ENCODE measurements at regions not wholly inside any gene's neighbourhood (a gene's known extent, or its start where the extent isn't known, plus 50 kb on each side); places are given as distances from the start of the nearest gene placed in this dataset.
"Not testable (repeated sequence)": the region's sequence is repeated elsewhere in the genome, so short reads cannot be mapped to it uniquely, and the experiment has no call there.

DNA sequence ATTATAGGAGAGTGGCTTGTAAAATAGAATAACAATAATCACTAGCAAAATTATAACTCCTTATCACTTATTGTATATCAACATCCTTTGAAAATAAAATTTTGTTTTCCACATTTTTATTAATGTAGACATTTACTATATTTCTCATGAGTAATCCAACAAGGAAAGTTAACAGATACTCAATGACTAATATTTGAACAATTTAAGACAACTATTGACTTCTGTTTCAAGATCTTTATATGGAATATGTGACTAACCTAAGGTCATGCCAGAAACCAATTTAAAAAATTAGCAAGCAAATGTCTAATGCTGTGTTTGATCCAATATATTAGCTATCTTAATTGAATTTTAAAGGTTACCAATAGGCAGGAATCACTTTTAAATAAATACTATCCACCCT lies 638.5 kb upstream of the FLRT2 start:
- DNase-seq, result no peak

DNA sequence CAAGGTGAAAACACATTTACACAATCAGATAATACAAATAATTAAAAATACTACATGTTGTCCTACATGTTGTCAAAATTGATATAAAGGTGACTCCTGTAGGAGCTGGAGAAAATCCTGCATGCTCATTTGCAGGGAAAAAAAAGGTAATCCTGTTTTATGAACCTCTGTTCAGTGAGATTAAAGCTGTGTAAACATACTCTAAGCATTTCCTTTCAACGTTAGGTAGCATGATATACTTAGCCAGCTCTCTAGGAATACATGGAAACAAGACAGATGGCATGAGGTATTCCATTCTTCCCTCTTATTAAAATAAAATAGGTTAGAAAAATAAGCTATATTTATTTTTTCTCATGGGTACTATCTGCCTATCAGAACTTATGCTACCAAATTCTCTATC lies 635.7 kb upstream of the FLRT2 start:
- DNase-seq, result peak; percentile 79

DNA sequence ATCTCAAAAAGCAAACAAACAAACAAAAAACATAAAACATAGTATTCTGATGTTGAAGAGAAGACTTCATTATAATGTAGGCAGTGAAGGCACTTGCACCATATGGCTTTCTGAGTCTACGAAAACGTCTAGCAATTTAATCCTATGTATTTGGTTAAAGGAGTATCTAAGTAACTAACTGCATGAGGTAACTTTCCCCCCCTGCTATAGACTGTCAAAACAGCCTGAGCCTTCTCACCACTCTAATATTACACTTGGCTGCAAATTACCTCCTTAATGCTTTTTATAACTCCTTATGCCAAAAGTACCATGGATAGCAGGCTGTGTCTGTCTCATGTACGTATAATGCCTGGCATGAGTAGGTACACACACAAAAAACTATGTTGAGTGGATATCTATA lies 607.6 kb upstream of the FLRT2 start:
- no peak for DNase-seq

DNA sequence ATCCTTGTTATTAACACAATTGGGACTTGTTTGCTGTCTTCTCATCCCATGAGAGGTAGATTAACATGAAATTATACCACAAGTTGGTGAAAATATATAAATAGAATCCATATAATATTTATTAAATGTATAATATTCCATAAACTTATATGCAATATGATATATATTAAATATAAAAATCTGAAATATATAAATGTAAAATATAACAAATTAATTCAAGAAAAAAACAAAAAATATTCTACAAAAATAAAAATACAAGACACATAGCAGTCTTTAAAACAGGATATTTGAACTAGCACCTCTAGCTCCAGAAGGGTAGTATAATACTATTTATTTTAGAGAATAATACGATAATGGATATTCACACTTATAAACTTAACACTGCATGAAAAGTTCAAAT lies 603.3 kb upstream of the FLRT2 start:
- DNase-seq, result no peak

DNA sequence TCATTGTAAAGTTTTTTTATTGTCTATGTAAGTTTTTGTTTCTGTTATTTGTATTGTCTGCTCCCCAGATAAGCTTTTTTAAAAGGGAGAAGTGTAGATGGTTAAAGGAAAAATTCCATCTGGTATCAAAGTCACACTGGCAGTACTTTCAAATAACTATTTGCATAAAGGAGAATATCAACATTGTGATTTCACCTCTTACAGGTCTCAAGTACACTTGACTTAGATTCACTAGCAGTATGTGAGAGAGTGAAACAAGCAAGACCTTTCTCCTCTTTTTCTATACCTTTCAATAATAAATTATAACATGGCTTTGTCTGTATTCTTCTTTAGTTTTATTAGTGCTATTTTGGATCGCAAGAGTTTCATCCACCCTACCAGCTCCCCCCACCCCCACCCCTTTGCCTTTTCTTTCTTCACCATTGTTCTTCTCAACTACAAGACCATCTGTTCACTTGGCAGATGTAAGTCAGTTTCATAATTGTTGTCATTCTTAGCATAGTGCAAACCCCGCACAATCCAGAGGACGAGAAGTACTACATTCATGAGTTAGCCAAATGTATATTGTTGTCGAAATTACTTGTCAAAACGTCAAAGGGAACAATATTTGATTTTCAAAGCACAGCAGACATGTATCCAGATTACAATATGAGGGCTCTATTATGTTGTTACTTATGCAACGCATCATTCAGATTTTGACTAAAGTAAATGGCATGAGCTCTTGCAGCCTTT lies 602.7 kb upstream of the FLRT2 start:
- peak; percentile 76 for DNase-seq

DNA sequence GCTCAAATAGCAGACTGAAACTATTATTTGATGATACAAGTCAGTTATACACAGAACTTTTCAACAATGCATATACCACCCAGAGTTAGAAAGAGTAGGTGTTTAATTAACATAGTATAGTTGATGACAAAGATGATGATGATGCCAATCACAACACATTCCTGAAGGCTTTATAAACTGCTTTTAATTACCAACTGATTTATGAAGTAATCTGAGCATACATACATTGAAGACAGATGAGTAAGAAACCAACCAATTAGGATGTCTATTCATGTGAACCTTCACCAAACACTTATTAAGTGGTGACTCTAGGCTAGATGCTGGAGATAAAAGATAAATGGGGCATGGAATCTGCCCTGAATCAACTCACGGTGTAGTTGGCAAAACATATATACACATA lies 600.9 kb upstream of the FLRT2 start:
- no peak for DNase-seq

DNA sequence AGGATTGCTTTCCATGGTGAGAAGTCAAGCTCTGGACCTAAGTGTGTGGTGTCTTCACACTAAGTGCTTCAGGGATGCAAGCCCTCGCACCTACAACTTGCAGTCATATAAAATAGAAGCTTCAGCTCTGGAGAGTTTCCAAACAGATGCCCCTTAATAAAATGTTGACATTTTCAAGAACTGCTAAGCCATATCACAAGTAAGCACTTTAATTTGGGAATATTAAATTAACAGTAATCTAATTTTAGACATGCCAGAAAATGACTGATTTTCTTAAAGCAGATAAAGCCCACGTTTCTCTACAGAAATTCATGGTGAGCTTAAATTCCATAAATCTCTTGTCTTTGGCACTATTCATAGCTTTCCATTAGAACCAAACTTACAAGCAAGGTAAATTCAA lies 600.1 kb upstream of the FLRT2 start:
- DNase-seq, result no peak

DNA sequence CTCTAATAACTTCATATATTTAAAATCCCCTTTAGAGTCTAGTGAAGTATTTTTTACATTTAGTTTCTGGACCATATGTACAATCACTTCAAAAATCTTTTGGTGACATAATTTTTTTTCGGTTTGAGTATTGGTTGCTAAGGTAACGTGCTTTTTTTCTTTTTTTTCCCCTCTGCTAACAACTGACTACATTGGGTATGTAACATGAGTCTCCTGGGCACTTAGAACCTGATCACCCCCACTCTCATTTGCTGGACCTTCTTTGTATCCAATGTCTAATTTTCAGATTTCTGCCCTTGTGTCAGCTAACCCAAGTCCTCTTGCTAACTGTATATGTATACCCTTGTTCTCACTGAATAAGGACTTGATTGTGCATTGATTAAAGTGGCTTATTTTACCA lies 592.9 kb upstream of the FLRT2 start:
- DNase-seq, result no peak

DNA sequence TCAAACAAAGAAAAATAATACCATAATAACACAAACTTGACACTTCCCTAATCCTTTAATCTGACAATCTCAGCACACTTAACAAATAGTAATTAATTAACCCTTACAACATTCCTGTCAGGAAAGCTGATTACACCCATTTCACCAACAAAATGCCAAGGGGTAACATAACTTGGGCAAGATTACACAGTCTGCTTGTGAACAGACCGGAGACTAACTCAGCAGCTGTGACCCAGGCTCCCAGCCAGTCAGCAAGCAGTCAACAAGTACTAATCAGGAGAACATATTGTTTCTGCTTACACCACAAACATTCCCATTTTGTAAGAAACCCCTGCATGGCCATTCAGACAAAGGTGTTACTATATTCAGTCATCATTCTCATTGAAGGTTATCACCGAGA lies 592.5 kb upstream of the FLRT2 start:
- DNase-seq, result no peak

DNA sequence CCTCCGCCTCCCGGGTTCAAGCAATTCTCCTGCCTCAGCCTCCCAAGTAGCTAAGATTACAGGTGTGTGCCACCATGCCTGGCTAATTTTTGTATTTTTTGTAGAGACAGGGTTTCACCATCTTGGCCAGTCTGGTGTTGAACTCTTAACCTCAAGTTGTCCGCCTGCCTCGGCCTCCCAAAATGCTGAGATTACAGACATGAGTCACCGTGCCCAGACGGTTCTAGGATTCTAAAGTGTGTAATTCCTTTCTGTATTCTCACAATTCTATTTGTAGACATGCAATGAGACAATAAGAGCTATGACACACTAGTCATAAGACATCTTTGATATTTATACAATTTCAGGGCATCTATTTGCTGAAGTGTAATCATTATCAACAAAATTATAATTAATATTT lies 585.0 kb upstream of the FLRT2 start:
- not testable (repeated sequence) for DNase-seq

DNA sequence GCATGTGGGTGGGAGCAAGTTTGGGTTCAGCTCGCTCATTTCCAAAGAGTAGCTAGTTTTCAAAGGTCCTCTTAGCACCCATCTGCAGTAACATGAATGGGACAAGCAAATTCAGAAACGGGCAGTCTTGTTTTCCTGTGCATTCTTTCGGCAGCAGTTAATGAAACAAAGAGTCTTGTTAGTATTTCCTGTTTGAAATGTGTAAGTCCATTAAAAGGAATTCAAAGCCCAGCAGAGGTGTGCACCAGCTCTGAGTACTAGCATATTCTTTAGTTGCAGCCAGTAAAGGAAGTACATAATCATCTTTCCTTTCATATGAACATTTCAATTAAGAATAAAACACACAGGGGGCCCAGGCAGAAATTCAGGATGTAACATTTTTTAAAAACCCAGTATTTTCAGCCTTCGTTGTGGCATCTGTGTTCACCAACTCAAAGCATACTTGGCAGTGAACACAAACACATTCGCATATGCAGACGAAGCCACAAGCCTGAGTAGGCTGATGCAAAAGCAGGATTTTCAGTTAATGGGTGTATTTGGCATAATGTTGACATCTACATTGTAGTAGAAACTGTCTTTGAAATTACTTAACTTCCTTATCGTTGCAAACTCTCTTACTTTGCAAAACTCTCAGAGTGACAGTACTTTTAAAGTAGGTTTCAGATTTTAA lies 570.0 kb upstream of the FLRT2 start:
- DNase-seq, result no peak

DNA sequence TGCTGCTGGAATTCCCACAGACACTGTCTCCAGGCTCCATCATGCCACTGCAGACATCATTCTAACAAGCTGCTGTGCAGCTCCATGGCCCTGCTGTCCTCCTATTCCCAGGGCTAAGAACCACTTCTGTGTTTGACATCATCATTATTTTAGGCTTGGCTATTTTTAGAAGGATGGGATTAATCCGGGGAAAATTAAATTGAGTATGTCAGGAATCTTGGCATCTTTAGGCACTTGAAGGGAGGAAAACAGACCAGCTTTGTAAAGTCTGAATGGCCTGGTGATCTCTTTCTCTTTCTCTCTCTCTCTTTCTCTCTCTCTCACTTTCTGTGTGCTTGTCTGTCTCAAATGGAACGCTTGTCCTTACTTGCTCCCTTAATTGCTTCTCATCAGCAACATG lies 568.3 kb upstream of the FLRT2 start:
- DNase-seq, result no peak

DNA sequence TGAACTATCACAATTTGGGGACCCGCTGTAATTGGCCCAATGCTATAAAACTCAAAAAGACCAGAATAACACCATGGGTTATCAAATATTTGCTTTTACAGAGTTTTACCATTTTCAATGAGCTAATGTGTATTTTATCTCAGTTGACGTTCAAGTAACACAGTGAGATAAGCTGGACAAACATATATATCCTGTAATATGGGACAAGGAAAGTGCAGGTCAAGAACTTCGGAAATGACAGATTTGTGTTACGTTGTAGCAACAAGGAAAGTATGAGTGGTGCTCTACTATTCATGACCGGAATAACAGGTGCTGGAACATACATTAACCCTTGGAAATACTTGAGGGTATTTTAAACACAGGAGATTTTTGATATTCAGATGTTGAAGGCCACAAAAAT lies 566.4 kb upstream of the FLRT2 start:
- no peak for DNase-seq

DNA sequence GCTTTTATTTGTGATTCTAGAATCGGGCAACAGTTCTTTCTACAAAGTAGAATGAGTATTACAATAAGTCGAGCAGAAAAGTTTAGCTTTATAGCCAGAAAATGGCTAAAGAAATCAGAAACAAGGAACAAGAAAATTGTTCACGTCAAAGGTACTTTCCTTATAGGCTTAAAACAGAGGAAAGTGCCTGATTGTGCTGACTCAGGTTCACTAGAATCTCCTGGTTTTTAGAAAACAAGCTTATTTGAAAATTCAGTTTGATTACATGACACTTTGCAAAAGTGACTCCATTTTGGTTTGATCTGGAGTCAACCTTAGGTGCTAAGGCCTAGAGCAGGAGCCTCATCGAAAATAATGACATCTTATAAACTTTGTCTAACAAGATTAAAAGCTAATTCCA lies 564.7 kb upstream of the FLRT2 start:
- DNase-seq, result no peak

DNA sequence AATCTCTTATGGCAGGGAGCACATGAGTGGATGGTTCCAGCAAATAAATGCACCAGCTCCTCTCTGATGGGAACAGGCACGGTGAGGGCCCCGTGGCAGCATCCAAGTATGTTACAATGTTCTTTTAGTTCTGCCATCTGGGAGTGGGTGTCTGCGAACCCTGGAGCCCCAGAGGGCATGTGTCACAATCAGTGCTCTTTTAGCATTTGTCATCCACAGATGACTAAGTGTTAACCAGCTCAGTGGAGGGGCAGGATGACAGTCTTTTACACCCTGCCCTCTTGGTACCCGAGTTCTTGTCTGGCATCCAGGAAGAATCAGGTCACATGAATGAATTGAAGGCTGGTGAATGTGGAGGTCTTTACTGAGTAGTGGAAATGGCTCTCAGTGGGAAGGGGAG lies 560.4 kb upstream of the FLRT2 start:
- peak; percentile 73 for DNase-seq

DNA sequence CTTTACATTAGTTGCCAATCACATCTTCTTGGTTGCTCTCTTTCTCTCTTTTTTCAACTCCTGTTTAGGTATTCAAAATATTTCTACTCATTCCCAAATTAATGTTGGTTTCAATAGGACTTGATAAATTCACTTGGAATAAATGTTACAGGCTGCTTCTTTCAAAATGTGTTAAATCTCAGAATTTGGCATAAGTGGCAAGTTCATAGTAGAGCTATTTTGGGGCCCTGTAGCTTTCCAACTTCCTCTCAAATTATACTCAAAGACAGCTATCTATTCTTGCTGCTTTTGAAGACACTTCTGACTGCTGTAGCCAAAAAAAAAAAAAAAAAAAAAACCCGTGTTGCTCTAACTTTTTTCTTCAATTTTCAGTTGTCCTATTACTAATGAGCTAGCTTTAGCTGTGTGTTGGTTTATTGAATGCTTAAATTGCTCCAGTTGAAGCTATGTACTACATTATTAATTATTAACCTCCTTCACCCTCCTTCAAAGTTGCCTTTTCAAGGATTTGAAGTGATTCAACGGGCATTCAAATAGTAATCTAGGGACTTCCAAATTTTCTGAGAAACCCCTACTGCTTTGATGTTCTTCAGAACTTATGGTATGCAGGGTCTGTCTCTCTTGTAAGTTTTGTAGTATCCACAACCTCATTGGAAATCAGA lies 554.6 kb upstream of the FLRT2 start:
- DNase-seq, result no peak

DNA sequence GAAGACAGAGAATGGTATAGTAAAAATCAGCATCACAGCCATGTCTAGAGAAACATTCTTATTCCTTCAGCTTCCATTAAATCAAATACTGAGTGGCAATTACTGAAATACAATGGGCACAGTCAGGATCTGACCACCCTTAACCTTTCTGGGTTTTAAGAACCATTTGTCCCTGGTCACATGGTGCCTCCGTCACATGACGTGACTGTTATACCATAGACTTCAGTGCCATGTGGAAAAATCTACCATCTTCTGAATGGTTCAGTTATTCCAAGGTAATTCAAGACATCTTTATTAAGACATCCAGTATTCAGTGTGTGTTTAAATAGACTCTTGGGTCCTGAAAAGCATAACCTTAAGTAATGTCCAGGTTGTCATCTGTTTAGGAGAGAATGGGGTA lies 553.1 kb upstream of the FLRT2 start:
- no peak for DNase-seq

DNA sequence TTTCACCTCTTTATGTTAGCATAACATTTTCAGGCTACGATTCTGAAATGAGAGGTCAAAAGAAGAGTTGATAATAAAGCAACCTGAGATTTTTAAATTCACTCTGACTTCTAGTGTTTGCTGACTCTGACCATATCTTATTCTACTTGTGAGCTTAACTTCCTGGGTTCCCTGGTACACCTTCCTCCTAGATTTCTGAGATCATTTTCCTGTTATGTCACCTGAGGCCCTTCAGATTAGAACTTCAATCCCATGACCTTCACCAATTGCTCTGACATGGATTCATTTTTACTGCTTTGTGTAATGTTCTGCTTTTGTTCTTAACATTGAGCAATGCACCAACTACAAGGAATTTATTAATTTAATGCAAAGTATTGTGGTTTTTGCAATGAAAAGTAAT lies 542.9 kb upstream of the FLRT2 start:
- no peak for DNase-seq

DNA sequence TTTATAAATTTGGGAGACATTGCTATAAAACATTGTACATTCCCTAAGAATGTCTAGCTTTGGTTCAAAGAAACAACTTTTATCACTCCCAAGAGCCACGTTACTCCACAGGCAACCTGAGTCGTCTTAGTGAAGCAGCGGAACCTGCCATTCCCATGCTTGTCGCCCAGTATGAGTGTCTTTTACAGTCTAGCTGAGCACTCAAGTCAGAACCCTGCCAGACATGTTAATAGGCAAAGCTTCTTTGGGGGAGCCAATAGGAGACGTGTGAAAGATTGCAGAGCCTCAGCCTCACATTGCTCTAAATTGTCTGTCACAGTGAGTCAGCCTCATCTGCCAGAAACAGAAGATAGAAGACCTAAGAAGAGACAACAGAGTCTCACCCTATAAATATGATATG lies 541.6 kb upstream of the FLRT2 start:
- DNase-seq, result no peak

DNA sequence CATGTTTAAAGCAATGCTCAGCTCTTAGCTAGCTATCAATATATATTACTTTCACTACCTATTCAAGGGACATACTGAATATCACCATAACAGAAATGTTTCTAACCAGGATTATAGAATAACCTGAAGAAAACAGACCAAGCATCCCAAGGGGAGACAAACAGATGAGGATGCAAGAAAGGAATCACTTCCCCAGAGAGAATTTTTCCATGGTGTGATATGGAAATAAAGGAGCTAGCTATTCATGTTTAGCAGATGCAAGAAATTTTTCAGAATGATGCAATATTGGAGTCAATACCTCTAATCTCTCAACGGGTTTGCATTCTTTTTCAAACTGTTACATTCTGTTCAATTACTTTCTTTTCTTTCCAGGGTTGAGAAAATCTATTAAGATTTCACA lies 538.9 kb upstream of the FLRT2 start:
- no peak for DNase-seq

DNA sequence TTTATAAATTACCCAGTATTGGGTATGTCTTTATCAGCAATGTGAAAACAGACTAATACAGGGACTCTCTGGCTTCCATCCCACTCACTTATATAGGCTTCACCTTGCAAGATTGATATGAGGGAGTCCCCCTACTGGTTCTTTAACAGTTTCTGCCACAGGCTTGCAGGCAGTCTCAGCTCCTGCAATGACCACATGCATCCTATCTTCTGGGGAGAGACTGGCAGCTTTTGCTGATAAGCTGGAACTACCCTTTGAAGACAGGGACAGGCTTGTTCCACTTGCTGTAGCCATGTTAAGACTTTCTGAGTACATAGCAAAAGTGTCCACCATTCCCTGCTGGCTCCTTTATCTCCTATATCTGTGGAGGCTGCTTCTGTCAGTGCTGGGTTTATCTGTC lies 531.7 kb upstream of the FLRT2 start:
- DNase-seq, result no peak

DNA sequence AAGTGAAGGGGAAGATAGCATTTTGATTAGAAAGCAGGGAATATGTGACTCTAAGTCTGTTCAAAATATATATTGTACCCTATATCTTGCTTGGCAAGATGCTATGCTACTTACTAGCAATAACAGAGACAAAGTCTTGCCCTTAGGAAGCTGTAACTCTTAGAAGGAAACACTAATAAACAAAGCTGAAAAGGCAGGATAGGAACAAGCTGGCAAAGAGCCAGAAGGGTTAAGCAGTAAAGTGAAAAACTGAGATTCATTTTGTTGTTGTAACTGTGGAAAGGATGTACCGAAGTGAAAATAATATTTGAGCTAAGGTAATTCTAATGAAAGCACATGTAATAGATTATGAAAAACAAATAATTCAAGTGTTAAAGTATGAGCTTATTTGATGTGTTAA lies 527.1 kb upstream of the FLRT2 start:
- no peak for DNase-seq

DNA sequence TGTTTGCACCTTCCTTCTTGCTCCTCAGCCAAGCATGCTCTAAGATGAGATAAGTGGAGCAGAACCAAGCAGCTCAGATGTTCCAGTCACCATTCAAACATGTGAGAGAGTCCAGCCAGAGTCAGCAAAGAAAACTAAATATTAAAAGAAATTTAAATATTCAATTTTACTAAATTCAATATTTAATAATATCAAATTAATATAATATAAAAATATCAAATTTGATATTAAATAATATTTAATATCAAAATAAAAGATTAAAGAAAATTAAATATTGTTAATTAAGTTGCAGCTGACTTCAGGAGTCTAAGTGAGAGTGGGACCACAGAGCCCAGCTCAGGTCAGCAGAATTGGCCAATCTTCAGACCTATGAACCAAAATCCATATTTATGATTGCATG lies 526.1 kb upstream of the FLRT2 start:
- DNase-seq, result no peak

DNA sequence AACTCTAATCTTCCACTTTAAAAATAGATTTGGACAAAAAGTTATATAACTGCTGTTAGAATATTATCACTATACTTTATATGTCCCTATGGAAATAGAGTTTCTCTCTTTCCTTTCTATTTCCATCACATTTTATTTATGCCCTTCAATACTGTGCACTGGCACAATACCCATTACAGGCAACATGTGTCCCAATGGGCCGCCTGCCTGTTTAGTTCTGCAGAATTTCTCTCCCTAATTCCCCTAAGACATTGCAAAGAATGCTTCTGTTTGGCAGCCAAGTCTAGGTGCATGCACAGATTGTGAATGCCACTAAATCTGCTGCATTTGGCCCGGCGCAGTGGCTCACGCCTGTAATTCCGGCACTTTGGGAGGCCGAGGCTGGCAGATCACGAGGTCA lies 520.4 kb upstream of the FLRT2 start:
- DNase-seq, result no peak

DNA sequence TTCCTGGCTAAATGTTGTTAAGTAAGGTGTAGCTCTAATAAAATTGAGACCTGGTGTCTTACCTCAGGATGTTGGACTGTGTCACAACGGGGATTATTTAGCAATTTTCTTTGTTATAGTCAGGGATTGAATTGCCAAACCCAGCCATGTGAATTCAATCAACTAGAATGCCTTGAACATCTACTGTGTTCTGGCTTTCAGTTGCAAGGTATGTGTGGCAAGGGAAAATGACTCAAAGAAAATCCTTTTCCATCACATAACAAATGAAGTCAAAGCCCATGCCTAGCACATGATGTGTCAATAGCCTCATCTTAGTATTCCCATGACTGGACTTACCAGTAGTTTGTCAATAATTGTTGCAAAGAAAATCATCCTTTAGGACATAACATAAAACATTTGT lies 519.8 kb upstream of the FLRT2 start:
- DNase-seq, result no peak

Measured in NCI-H510A treated with DMSO at 0.1 percent for 48 hours (cell line).